Pons (tissue), 1 donor: ENCODE measurements at regions not wholly inside any gene's neighbourhood (a gene's known extent, or its start where the extent isn't known, plus 50 kb on each side); places are given as distances from the start of the nearest gene placed in this dataset.

Experiments used
- DNase-seq: peaks from one replicate; pipeline ENCODE4 v3.0.0-alpha.2; 2016; ENCODE audit warnings: low spot score

DNA sequence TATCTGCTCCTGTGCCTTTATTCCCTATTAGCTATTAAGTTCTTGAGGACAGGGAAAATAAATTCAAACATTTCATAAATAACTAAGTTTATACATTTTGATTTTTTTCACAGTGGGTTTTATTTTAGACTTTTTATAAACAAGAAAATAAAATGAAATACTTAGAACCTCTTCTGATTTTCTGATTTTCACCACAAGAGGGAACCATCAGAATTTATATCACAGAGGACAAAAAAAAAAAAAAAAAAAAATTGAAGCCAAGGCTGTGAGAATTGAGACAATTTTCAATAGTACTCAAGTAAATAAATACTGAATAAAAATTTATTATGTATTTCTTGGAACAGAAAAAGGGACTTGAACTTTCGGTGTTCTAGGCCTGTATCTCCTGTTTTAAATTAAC is 288.1 kb downstream of the SH3BGRL start:
- DNase-seq: peak; percentile 17

DNA sequence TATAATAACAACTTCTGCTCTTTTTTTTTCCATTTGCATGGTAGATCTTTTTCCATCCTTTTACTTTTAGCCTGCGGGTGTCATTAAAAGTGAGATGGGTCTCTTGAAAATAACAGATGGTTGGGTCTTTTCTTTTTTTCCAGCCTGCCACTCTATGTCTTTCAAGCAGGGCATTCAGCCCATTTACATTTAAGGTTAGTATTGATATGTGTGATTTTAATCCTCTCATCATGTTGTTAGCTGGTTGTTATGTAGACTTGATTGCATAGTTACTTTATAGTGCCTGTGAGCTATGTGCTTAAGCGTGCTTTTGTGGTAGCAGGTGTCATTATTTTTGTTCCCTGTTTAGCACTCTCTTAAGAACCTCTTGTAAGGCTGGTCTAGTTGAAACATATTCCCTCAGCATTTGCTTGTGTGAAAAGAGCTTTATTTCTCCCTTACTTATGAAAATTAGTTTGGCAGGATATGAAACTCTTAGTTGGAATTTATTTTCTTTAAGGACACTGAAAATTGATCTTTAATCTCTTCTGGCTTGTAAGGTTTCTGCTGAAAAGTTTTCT is 326.1 kb downstream of the SH3BGRL start:
- DNase-seq: no peak

- peak; percentile 88 for DNase-seq
Measured at GRCh38 chrX:81537723-81538122, 335.8 kb downstream of the SH3BGRL start.

- no peak for DNase-seq
Measured at GRCh38 chrX:81542255-81542654, 340.4 kb downstream of the SH3BGRL start.

DNA sequence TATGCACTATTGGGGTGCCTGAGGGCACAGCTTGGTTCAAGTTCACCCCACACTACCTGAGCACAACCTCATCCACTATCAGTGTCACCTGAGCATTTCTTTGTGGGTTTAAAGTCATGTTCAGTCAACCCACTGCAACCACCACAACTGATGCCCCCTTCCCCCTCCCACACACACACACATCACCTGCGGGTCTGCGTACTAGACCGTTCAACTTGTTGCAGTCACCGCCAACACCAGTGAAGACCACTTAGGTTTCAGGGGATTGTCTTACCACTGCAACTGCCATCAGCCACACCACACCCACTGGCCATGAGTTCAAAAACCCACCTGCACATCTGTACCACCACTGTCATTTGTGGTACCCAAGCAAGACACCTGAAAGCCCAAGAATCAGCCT is 355.0 kb downstream of the SH3BGRL start:
- no peak for DNase-seq

GRCh38 chrX:81564851-81565250 is 362.9 kb downstream of the SH3BGRL start:
- DNase-seq: no peak

GRCh38 chrX:81577028-81577427 is 375.1 kb downstream of the SH3BGRL start:
- DNase-seq: no peak

- no peak for DNase-seq
Measured at GRCh38 chrX:81586096-81586495, 384.2 kb downstream of the SH3BGRL start.

DNA sequence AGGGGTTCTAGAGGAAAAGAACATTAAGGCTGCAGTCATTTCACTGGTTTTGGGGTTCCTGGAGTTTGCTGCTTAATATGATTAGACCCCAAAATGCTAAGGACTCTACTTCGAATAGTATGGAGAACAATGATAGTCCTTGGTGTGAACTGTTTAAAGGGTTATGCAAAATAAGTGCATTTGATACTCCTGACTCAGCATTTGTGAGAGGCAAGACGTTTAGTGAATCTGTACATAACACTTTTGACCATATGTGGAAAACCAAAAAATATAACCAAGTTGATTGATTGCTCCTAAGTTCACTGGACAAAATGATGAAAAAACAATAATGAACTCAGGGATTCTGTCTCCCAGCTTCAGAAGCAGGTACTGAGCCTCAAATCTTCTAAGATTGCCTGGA is 414.1 kb downstream of the SH3BGRL start:
- DNase-seq: no peak

GRCh38 chrX:81662381-81662780 is 460.5 kb downstream of the SH3BGRL start:
- no peak for DNase-seq

GRCh38 chrX:81708487-81708886 is 506.6 kb downstream of the SH3BGRL start:
- no peak for DNase-seq

- DNase-seq: no peak
Measured at GRCh38 chrX:81728622-81729021, 526.7 kb downstream of the SH3BGRL start.

DNA sequence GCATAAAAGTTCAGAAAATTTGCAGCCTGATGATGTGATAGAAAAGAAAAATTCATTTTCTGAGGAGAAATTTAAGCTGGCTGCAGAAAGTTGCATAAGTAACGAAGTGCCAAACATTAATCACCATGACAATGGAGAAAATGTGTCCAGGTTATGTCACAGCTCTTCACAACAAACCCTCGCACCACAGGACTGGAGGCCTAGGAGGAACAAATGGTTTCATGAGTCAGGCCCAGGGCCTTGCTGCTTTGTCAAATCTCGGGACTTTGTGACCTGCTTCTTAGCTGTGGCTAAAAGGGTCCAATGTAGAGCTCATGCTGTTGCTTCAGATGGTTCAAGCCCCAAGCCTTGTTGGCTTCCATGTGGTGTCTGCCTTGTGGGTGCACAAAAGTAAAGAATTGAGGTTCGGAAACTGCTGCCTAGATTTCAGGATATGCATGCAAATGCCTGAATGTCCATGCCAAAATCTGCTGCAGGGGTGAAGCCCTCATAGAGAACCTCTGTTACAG is 527.4 kb downstream of the SH3BGRL start:
- DNase-seq: no peak

DNA sequence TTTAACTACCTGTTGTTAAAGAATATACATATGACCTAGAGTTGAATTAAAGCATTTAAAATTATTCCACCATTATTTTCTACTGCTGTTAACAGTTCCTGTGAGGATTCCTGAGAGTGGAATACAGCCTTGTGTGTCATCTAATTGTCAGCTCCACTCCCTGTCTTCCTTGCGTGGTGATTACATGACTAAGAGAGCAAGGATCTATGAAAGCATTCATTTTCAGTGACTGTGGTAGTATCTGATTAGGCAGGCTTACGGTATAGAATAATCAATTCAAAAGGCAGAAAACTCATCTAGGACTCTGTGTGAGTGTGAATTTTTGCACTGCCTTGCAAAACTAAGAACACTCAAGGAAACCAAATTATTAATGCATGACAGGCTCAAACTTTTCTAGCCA is 577.8 kb downstream of the SH3BGRL start:
- no peak for DNase-seq

- no peak for DNase-seq
Measured at GRCh38 chrX:81791086-81791485, 589.2 kb downstream of the SH3BGRL start.
